ENCODE measurements at regions not wholly inside any gene's neighbourhood (a gene's known extent, or its start where the extent isn't known, plus 50 kb on each side); places are given as distances from the start of the nearest gene placed in this dataset.
"Not testable (repeated sequence)": the region's sequence is repeated elsewhere in the genome, so short reads cannot be mapped to it uniquely, and the experiment has no call there.

DNA sequence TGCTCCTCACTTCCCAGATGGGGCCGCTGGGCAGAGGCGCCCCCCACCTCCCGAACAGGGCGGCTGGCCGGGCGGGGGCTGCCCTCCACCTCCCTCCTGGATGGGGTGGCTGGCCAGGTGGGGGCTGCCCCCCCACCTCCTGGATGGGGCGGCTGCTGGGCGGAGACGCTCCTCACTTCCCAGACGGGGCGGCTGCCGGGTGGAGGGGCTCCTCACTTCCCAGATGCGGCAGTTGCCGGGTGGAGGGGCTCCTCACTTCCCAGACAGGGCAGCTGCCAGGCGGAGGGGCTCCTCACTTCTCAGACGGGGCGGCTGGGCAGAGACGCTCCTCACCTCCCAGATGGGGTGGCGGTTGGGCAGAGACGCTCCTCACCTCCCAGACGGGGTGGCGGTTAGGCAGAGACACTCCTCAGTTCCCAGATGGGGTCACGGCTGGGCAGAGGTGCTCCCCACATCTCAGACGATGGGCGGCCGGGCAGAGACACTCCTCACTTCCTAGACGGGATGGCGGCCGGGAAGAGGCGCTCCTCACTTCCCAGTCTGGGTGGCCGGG, 428.8 kb downstream of the FGF13 start:
- TF ChIP-seq POLR2A (IDR thresholded peaks at IDR 0.05) = not testable (repeated sequence)
- TF ChIP-seq, protein P1, sequence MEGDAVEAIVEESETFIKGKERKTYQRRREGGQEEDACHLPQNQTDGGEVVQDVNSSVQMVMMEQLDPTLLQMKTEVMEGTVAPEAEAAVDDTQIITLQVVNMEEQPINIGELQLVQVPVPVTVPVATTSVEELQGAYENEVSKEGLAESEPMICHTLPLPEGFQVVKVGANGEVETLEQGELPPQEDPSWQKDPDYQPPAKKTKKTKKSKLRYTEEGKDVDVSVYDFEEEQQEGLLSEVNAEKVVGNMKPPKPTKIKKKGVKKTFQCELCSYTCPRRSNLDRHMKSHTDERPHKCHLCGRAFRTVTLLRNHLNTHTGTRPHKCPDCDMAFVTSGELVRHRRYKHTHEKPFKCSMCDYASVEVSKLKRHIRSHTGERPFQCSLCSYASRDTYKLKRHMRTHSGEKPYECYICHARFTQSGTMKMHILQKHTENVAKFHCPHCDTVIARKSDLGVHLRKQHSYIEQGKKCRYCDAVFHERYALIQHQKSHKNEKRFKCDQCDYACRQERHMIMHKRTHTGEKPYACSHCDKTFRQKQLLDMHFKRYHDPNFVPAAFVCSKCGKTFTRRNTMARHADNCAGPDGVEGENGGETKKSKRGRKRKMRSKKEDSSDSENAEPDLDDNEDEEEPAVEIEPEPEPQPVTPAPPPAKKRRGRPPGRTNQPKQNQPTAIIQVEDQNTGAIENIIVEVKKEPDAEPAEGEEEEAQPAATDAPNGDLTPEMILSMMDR (IDR thresholded peaks at IDR 0.05) = not testable (repeated sequence)
